Uterus (tissue), 3 donors: ENCODE measurements at regions not wholly inside any gene's neighbourhood (a gene's known extent, or its start where the extent isn't known, plus 50 kb on each side); places are given as distances from the start of the nearest gene placed in this dataset.

ENCODE experiments used
- DNase-seq, 2 donors: peaks; one replicate each; pipeline ENCODE4 v3.0.0-alpha.2; 2019 to 2020
- H3K27ac ChIP-seq, 2 donors: fragments of 200-600 bp; sonication (generic); 1 replicate in 1 of 2; 2 replicates in 1 of 2; pipeline ENCODE4 v1.5.1; 2016 to 2018
- H3K27me3 ChIP-seq, 2 donors: fragments of 200-600 bp; sonication (generic); one replicate each; pipeline ENCODE4 v1.5.1; 2018 to 2019; ENCODE audit warnings: control low read depth in 1 of 2
- H3K36me3 ChIP-seq, 2 donors: fragments of 200-600 bp; sonication (generic); one replicate each; pipeline ENCODE4 v1.5.1; 2019; ENCODE audit warnings: control low read depth in 1 of 2
- H3K4me1 ChIP-seq, 2 donors: fragments of 200-600 bp; sonication (generic); one replicate each; pipeline ENCODE4 v1.5.1; 2018 to 2019; ENCODE audit warnings: control low read depth in 1 of 2
- H3K4me3 ChIP-seq, 2 donors: fragments of 200-600 bp; sonication (generic); 1 replicate in 1 of 2; 2 replicates in 1 of 2; pipeline ENCODE4 v1.5.1; 2018 to 2019; ENCODE audit warnings: mild to moderate bottlenecking in 1 of 2
- H3K9me3 ChIP-seq, 2 donors: fragments of 200-600 bp; sonication (generic); one replicate each; pipeline ENCODE4 v1.5.1; 2019; ENCODE audit warnings: control low read depth in 1 of 2
- POLR2A ChIP-seq, 2 donors: fragments of 450-650 bp; IDR thresholded peaks; one replicate each; pipeline ENCODE4 v1.6.1; 2016; ENCODE audit warnings: antibody characterized with exemption in 2 of 2, mild to moderate bottlenecking in 1 of 2, moderate library complexity in 1 of 2
- intact Hi-C: fragments of 100-400 bp; cut with DNase I; formaldehyde crosslinking; loops from one replicate; pipeline ENCODE4 v1.15.1; 2023; ENCODE audit warnings: low total_unique reads
- TF ChIP-seq, protein P1 (sequence below), 4 experiments: fragments of 200-600 bp in 2 of 4; fragments of 450-650 bp in 2 of 4; sonication (generic) in 2 of 4; IDR thresholded peaks; one replicate each; pipeline ENCODE4 v1.5.1; 2016 to 2019; ENCODE audit warnings: antibody characterized with exemption in 4 of 4, mild to moderate bottlenecking in 2 of 4, moderate library complexity in 1 of 4
- donor health status: DM: yes; HTN: yes; CAD: no.

GRCh38 chr7:8906396-8907075 is 473.1 kb downstream of the NXPH1 start:
- intact Hi-C loops: no loop called here
- Histone ChIP-seq H3K4me1 (no peaks in the 10 kb centered on the region), H3K36me3 (no peaks in the 10 kb centered on the region), H3K9me3 (no peaks in the 10 kb centered on the region), H3K27me3 (no peaks in the 10 kb centered on the region), H3K27ac (no peak overlapping the region), H3K4me3 (no peak overlapping the region)
- no peak for DNase-seq
- TF ChIP-seq, protein P1, sequence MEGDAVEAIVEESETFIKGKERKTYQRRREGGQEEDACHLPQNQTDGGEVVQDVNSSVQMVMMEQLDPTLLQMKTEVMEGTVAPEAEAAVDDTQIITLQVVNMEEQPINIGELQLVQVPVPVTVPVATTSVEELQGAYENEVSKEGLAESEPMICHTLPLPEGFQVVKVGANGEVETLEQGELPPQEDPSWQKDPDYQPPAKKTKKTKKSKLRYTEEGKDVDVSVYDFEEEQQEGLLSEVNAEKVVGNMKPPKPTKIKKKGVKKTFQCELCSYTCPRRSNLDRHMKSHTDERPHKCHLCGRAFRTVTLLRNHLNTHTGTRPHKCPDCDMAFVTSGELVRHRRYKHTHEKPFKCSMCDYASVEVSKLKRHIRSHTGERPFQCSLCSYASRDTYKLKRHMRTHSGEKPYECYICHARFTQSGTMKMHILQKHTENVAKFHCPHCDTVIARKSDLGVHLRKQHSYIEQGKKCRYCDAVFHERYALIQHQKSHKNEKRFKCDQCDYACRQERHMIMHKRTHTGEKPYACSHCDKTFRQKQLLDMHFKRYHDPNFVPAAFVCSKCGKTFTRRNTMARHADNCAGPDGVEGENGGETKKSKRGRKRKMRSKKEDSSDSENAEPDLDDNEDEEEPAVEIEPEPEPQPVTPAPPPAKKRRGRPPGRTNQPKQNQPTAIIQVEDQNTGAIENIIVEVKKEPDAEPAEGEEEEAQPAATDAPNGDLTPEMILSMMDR (IDR thresholded peaks at IDR 0.05): no peak
- TF ChIP-seq POLR2A (IDR thresholded peaks at IDR 0.05): no peak

DNA sequence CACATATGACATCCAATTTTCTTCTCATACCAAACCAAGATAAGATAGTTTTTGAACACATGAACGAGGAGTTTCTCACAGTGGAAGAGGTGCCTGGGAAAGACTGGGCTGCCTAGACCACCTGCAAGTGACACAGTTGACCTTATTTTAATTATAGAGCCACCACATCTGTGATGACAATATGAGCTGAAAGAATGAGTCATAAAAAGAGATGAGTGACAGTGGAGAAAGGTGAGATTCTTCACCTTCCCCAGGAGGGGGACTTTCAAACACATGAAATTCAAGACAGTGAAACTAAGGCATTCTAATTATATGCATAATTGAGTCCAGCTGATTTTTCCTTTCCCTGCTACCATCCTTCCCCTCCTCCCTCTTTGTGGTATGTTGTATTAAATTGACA is 475.5 kb downstream of the NXPH1 start:
- intact Hi-C loops: no loop called here
- Histone ChIP-seq H3K4me1 (no peaks in the 10 kb centered on the region), H3K36me3 (no peaks in the 10 kb centered on the region), H3K27ac (no peak overlapping the region), H3K4me3 (no peak overlapping the region), H3K9me3 (no peaks in the 10 kb centered on the region), H3K27me3 (no peaks in the 10 kb centered on the region)
- no peak for DNase-seq
- TF ChIP-seq, protein P1 (IDR thresholded peaks at IDR 0.05): no peak
- no peak for TF ChIP-seq POLR2A (IDR thresholded peaks at IDR 0.05)

DNA sequence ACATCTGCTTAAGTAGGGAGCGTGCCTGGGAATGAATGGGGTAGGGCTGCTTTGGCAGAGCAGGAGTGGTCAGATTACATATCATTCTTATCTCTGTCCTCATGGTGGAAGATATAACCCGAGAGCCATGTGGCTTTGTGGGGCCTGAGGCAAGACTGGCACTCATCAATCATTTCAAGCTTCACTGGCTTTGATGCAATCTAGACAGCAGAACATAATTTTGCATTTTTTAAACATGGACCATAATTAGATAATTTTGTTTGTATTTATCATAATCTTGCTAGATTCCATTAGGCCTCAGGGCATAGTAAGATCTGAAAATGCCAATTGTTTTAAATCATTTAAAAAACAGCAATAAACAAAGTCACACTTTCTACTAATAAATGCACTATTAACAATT is 480.3 kb downstream of the NXPH1 start:
- Histone ChIP-seq H3K27ac (no peak overlapping the region), H3K27me3 (no peaks in the 10 kb centered on the region), H3K4me1 (no peaks in the 10 kb centered on the region), H3K4me3 (no peak overlapping the region), H3K9me3 (no peaks in the 10 kb centered on the region), H3K36me3 (no peaks in the 10 kb centered on the region)
- intact Hi-C loops: no loop called here
- TF ChIP-seq POLR2A (IDR thresholded peaks at IDR 0.05): no peak
- TF ChIP-seq, protein P1 (IDR thresholded peaks at IDR 0.05): no peak
- DNase-seq: no peak

GRCh38 chr7:8921807-8922206 is 488.4 kb downstream of the NXPH1 start:
- Histone ChIP-seq H3K27ac (no peak overlapping the region), H3K4me1 (no peaks in the 10 kb centered on the region)
- DNase-seq: no peak

DNA sequence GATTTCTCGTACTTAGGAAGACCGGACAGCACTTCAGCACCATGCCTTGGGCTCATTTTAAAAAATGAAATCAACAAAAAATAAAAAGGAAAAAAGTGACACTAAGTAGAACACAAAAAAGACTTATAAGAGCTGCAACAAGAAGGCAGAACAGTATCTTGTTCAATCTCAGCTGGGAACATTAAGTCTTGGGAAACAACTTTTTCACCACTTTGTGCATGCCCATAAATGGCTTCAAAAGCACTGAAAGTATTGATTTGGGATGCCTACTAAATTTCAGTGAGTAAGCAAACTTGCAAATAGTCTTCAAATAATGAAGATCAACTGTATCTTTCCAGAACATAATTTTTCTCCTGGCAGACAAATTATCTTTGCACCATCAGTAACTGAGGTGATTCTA is 489.3 kb downstream of the NXPH1 start:
- Histone ChIP-seq H3K9me3 (no peaks in the 10 kb centered on the region), H3K27me3 (no peaks in the 10 kb centered on the region), H3K36me3 (no peaks in the 10 kb centered on the region), H3K4me3 (no peak overlapping the region), H3K27ac (no peak overlapping the region), H3K4me1 (no peaks in the 10 kb centered on the region)
- DNase-seq: no peak
- TF ChIP-seq POLR2A (IDR thresholded peaks at IDR 0.05): no peak
- TF ChIP-seq, protein P1 (IDR thresholded peaks at IDR 0.05): no peak
- intact Hi-C loops: no loop called here

More at GRCh38 chr7:8921807-8922206, 488.4 kb downstream of the NXPH1 start:
- intact Hi-C loops: no loop called here
- no peaks in the 10 kb centered on the region for H3K9me3 ChIP-seq
- no peak overlapping the region for H3K4me3 ChIP-seq
- H3K36me3 ChIP-seq: no peaks in the 10 kb centered on the region
- no peaks in the 10 kb centered on the region for H3K27me3 ChIP-seq
- TF ChIP-seq, protein P1 (IDR thresholded peaks at IDR 0.05): no peak
- TF ChIP-seq POLR2A (IDR thresholded peaks at IDR 0.05): no peak
